22Rv1 (cell line): ENCODE measurements at regions not wholly inside any gene's neighbourhood (a gene's known extent, or its start where the extent isn't known, plus 50 kb on each side); places are given as distances from the start of the nearest gene placed in this dataset.

ENCODE experiments used
- CTCF ChIP-seq: fragments of 450-650 bp; IDR thresholded peaks from 2 replicates; pipeline ENCODE4 v1.5.1; 2017; ENCODE audit warnings: mild to moderate bottlenecking
- ZFX ChIP-seq: fragments of 450-650 bp; IDR thresholded peaks from 2 replicates; pipeline ENCODE4 v1.6.1; 2017; ENCODE audit warnings: antibody characterized with exemption, borderline replicate concordance

GRCh38 chr15:25568751-25569150 lies 129.9 kb upstream of the UBE3A start:
- TF ChIP-seq CTCF, result no peak
- no peak for TF ChIP-seq ZFX
